ENCODE measurements at regions not wholly inside any gene's neighbourhood (a gene's known extent, or its start where the extent isn't known, plus 50 kb on each side); places are given as distances from the start of the nearest gene placed in this dataset.
A peak's percentile ranks its signal among the peaks of the same experiment; 100 is the strongest.
"Not testable (repeated sequence)": the region's sequence is repeated elsewhere in the genome, so short reads cannot be mapped to it uniquely, and the experiment has no call there.

DNA sequence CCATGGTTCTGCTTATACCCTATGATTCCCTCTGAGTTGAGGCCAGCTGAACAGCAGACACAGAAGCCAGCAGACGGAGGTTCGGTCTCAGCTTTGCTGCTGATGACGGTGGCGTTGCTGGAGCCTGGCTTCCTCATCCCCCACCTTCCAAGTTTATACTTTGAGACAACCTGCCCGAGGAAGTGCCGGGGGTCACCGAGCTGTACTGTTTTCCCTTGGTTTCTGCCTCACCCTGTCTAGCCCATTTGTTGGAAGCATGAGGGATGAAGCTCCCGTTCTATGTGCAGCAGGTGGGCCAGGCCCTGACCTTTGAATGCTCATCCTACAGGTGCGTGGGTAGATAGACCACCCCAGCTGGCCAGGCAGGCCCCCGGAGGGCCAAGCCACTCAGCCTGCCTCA is 117.3 kb downstream of the MYCN start:
- TF ChIP-seq, protein P1, sequence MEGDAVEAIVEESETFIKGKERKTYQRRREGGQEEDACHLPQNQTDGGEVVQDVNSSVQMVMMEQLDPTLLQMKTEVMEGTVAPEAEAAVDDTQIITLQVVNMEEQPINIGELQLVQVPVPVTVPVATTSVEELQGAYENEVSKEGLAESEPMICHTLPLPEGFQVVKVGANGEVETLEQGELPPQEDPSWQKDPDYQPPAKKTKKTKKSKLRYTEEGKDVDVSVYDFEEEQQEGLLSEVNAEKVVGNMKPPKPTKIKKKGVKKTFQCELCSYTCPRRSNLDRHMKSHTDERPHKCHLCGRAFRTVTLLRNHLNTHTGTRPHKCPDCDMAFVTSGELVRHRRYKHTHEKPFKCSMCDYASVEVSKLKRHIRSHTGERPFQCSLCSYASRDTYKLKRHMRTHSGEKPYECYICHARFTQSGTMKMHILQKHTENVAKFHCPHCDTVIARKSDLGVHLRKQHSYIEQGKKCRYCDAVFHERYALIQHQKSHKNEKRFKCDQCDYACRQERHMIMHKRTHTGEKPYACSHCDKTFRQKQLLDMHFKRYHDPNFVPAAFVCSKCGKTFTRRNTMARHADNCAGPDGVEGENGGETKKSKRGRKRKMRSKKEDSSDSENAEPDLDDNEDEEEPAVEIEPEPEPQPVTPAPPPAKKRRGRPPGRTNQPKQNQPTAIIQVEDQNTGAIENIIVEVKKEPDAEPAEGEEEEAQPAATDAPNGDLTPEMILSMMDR (IDR thresholded peaks at IDR 0.05; ENCODE audit: unreplicated experiment) = no peak
- DNase-seq (ENCODE audit: low spot score) = no peak
- peaks cover 5% of the 10 kb centered on the region for H3K36me3 Mint-ChIP-seq (ENCODE audit: low read depth, unreplicated experiment)
- peaks cover 5% of the 10 kb centered on the region for H3K4me1 Mint-ChIP-seq (ENCODE audit: unreplicated experiment)
- H3K27ac Mint-ChIP-seq (ENCODE audit: unreplicated experiment) = no peak overlapping the region
- no peaks in the 10 kb centered on the region for H3K27me3 Mint-ChIP-seq (ENCODE audit: unreplicated experiment)
- no peak overlapping the region for H3K4me3 Mint-ChIP-seq (ENCODE audit: unreplicated experiment)
- no peaks in the 10 kb centered on the region for H3K9me3 Mint-ChIP-seq (ENCODE audit: unreplicated experiment)

DNA sequence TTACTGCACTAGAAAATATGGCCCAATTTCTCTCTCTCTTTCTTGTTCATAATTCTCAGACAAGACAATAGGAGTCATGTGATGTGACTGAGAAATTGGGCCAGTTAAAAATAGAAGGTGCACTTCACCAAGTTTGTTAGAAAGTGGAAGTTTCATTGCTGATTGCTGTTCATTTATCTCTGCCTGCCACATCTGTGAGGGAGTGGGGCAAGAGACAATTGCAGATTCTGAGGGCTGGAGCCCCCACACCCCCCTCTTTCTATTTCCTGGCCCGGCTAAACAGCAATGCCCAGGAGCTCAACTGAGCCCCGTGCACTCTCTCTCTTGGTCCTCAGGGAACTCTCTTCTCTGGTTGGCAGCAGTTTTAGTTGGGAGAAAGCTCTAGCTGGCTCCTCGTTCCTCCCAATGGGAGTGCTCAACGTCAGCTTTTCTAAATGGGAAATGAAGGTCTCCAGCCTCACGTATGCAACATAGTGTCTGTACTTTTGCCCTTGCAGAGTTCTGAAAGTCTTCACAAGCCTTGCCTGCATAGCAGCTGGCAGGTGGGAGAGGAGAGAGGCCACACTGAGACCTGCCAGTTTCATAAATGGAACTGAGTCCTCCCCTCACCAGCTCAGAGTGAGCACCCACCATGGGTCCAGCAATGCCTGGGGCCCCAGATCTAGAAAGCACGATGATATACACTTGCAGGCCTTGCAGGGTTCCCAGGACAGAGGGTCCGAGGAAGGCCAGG is 115.7 kb downstream of the MYCN start:
- no peak overlapping the region for H3K27ac Mint-ChIP-seq (ENCODE audit: unreplicated experiment)
- DNase-seq (ENCODE audit: low spot score) = no peak
- H3K4me3 Mint-ChIP-seq (ENCODE audit: unreplicated experiment) = no peak overlapping the region
- H3K36me3 Mint-ChIP-seq (ENCODE audit: low read depth, unreplicated experiment) = no peaks in the 10 kb centered on the region
- H3K4me1 Mint-ChIP-seq (ENCODE audit: unreplicated experiment) = peaks cover 5% of the 10 kb centered on the region
- no peaks in the 10 kb centered on the region for H3K27me3 Mint-ChIP-seq (ENCODE audit: unreplicated experiment)
- TF ChIP-seq, protein P1 (IDR thresholded peaks at IDR 0.05; ENCODE audit: unreplicated experiment) = no peak
- H3K9me3 Mint-ChIP-seq (ENCODE audit: unreplicated experiment) = no peaks in the 10 kb centered on the region

DNA sequence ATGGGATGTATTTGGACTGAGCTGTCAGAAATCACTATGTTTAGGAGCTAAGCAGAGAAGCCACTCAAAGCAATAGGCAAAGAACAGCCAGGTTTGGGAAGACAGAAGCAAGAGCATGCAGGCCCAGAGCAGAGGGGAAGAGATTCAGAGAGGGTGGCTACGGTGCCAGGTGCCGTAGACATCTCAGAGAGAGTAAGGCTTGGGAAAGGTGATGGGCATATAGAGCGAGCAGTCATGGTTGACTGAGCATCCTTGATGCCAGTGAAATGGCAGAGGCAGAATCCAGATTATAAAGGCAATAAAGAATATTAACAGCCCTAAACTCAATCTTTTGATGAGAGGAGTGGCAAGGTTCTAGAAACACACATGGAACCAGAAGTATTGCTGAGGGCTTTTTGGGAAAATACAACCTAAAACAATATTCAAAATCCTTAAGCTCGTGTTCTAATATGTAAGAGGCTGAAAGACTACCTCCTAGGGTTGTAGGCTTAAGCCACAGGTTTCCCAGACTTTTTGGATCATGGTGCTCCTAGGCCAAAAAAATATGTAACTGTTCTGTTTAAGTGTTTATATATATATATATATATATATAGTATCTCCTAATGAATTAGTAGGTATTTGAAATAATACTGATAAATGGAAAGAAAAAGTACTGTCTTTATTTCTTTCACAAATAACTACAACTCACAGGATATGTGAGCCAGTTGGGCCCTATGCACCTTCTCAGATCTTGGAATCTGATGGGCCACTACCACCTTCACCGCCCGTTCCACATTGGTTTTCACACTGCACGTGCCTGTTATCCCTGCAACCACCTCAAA is 113.3 kb downstream of the MYCN start:
- Mint-ChIP-seq H3K27me3 (ENCODE audit: unreplicated experiment) (no peaks in the 10 kb centered on the region), H3K4me1 (ENCODE audit: unreplicated experiment) (peaks cover 5% of the 10 kb centered on the region), H3K27ac (ENCODE audit: unreplicated experiment) (no peak overlapping the region), H3K36me3 (ENCODE audit: low read depth, unreplicated experiment) (no peaks in the 10 kb centered on the region), H3K9me3 (ENCODE audit: unreplicated experiment) (no peaks in the 10 kb centered on the region), H3K4me3 (ENCODE audit: unreplicated experiment) (no peak overlapping the region)
- no peak for DNase-seq (ENCODE audit: low spot score)
- TF ChIP-seq, protein P1 (IDR thresholded peaks at IDR 0.05; ENCODE audit: unreplicated experiment) = no peak

DNA sequence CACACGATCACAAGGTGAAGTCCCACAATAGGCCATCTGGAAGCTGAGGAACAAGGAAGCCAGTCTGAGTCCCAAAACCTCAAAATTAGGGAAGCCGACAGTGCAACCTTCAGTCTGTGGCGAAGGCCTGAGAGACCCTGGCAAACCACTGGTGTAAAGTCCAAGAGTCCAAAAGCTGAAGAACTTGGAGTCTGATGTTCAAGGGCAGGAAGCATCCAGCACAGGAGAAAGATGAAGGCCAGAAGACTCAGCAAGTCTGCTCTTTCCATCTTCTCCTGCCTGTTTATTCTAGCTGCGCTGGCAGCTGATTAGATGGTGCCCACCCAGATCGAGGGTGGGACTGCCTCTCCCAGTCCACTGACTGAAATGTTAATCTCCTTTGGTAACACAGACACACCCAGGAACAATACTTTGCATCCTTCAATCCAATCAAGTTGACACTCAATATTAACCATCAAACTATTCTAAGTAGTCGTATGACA is 112.3 kb downstream of the MYCN start:
- H3K4me3 Mint-ChIP-seq (ENCODE audit: unreplicated experiment); H3K4me1 Mint-ChIP-seq (ENCODE audit: unreplicated experiment); H3K27ac Mint-ChIP-seq (ENCODE audit: unreplicated experiment); H3K27me3 Mint-ChIP-seq (ENCODE audit: unreplicated experiment); H3K36me3 Mint-ChIP-seq (ENCODE audit: low read depth, unreplicated experiment); H3K9me3 Mint-ChIP-seq (ENCODE audit: unreplicated experiment); DNase-seq (ENCODE audit: low spot score): not testable (repeated sequence)

DNA sequence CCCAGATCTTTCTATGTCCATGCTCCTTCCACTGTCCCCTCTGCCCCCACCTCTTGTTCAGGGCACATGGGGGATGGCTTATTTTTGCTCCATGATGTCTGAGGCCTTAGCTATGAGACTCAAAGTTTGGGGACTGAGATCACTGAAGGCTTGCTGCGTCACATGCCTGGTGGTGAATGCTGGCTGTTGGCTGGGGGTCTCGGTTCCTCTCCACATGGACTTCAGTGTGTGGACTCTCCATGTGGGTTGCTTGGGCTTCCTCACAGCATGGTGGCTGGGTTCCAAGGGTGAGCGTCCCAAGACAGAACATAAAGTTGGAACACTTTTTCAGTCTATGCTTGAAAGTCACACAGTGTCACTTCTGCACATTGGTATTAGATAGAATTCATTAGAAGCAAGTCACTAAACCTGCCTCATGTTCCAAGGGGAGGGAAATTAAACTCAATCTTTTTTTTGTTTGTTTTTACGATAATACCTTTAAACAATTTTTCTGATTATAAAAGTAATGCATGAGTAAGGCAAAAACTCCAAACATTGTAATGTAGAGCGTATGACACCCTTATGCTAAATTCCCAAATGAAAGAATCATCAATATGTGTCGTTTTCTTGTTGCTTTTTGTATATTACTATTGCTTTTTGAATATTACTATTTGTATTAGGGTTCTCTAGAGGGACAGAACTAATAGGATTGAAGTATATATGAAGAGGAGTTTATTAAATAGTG is 111.7 kb downstream of the MYCN start:
- no peaks in the 10 kb centered on the region for H3K27me3 Mint-ChIP-seq (ENCODE audit: unreplicated experiment)
- peaks cover 5% of the 10 kb centered on the region for H3K4me1 Mint-ChIP-seq (ENCODE audit: unreplicated experiment)
- no peak overlapping the region for H3K27ac Mint-ChIP-seq (ENCODE audit: unreplicated experiment)
- peak overlapping the region; percentile 65 for H3K4me3 Mint-ChIP-seq (ENCODE audit: unreplicated experiment)
- TF ChIP-seq, protein P1 (IDR thresholded peaks at IDR 0.05; ENCODE audit: unreplicated experiment) = no peak
- DNase-seq (ENCODE audit: low spot score) = no peak
- H3K9me3 Mint-ChIP-seq (ENCODE audit: unreplicated experiment) = no peaks in the 10 kb centered on the region
- no peaks in the 10 kb centered on the region for H3K36me3 Mint-ChIP-seq (ENCODE audit: low read depth, unreplicated experiment)

Measured in endothelial cell (in vitro differentiated cells).